ENCODE measurements at regions not wholly inside any gene's neighbourhood (a gene's known extent, or its start where the extent isn't known, plus 50 kb on each side); places are given as distances from the start of the nearest gene placed in this dataset.

GRCh38 chr4:178066338-178066941, 624.2 kb upstream of the AGA start:
- no peak for DNase-seq

GRCh38 chr4:178068136-178068535, 625.9 kb upstream of the AGA start:
- no peak for DNase-seq

- DNase-seq, result no peak
Measured at GRCh38 chr4:178070163-178070562, 627.9 kb upstream of the AGA start.

- no peak for DNase-seq
Measured at GRCh38 chr4:178080312-178080711, 638.1 kb upstream of the AGA start.

- no peak for DNase-seq
Measured at GRCh38 chr4:178081176-178081575, 638.9 kb upstream of the AGA start.

- DNase-seq, result no peak
Measured at GRCh38 chr4:178081896-178082295, 639.7 kb upstream of the AGA start.

- DNase-seq, result no peak
Measured at GRCh38 chr4:178082906-178083305, 640.7 kb upstream of the AGA start.

GRCh38 chr4:178083968-178084367, 641.7 kb upstream of the AGA start:
- DNase-seq, result no peak

- DNase-seq, result no peak
Measured at GRCh38 chr4:178086320-178086719, 644.1 kb upstream of the AGA start.

- no peak for DNase-seq
Measured at GRCh38 chr4:178090640-178091411, 648.6 kb upstream of the AGA start.

- no peak for DNase-seq
Measured at GRCh38 chr4:178102139-178102538, 659.9 kb upstream of the AGA start.

GRCh38 chr4:178105242-178105641, 663.0 kb upstream of the AGA start:
- no peak for DNase-seq

GRCh38 chr4:178136736-178137345, 694.6 kb upstream of the AGA start:
- no peak for DNase-seq

- no peak for DNase-seq
Measured at GRCh38 chr4:178137732-178138471, 695.7 kb upstream of the AGA start.

GRCh38 chr4:178138491-178138890, 696.3 kb upstream of the AGA start:
- DNase-seq, result no peak

- no peak for DNase-seq
Measured at GRCh38 chr4:178140326-178140915, 698.2 kb upstream of the AGA start.

- DNase-seq, result no peak
Measured at GRCh38 chr4:178142724-178143123, 700.5 kb upstream of the AGA start.

- no peak for DNase-seq
Measured at GRCh38 chr4:178148106-178148505, 705.9 kb upstream of the AGA start.

- DNase-seq, result no peak
Measured at GRCh38 chr4:178165251-178165950, 723.2 kb upstream of the AGA start.

- DNase-seq, result no peak
Measured at GRCh38 chr4:178165951-178166308, 723.7 kb upstream of the AGA start.

GRCh38 chr4:178173771-178174170, 731.5 kb upstream of the AGA start:
- DNase-seq, result no peak

GRCh38 chr4:178174756-178175155, 732.5 kb upstream of the AGA start:
- no peak for DNase-seq

- DNase-seq, result no peak
Measured at GRCh38 chr4:178185517-178185916, 743.3 kb upstream of the AGA start.

All from CD4-positive, alpha-beta T cell treated with Interferon gamma for 1 hour (primary cell).